Astrocyte of the cerebellum (primary cell): ENCODE measurements at regions not wholly inside any gene's neighbourhood (a gene's known extent, or its start where the extent isn't known, plus 50 kb on each side); places are given as distances from the start of the nearest gene placed in this dataset.

Experiments
- DNase-seq: peaks from one replicate; pipeline ENCODE4 v3.0.0-alpha.2; 2011; ENCODE audit warnings: low read depth
- H3K4me3 ChIP-seq: 2 replicates; pipeline ENCODE4 v1.5.1; 2011; ENCODE audit warnings: mild to moderate bottlenecking, low read depth, low read length, moderate library complexity
- in situ Hi-C: cut with HindIII; loops from 2 replicates; pipeline ENCODE4 v1.10.0; 2017; ENCODE audit warnings: low sequenced_read_pairs
- TF ChIP-seq, protein P1 (sequence below): IDR thresholded peaks from 2 replicates; pipeline ENCODE4 v1.5.1; 2012; ENCODE audit warnings: low read length, low read depth, moderate library complexity, mild to moderate bottlenecking; ENCODE audit errors: missing control alignments

GRCh38 chrX:42541554-42541953 lies 236.4 kb downstream of the PPP1R2C start:
- in situ Hi-C loops: no loop called here
- TF ChIP-seq, protein P1, sequence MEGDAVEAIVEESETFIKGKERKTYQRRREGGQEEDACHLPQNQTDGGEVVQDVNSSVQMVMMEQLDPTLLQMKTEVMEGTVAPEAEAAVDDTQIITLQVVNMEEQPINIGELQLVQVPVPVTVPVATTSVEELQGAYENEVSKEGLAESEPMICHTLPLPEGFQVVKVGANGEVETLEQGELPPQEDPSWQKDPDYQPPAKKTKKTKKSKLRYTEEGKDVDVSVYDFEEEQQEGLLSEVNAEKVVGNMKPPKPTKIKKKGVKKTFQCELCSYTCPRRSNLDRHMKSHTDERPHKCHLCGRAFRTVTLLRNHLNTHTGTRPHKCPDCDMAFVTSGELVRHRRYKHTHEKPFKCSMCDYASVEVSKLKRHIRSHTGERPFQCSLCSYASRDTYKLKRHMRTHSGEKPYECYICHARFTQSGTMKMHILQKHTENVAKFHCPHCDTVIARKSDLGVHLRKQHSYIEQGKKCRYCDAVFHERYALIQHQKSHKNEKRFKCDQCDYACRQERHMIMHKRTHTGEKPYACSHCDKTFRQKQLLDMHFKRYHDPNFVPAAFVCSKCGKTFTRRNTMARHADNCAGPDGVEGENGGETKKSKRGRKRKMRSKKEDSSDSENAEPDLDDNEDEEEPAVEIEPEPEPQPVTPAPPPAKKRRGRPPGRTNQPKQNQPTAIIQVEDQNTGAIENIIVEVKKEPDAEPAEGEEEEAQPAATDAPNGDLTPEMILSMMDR: no peak
- no peak overlapping the region for H3K4me3 ChIP-seq
- no peak for DNase-seq

GRCh38 chrX:42540146-42540545 lies 237.8 kb downstream of the PPP1R2C start:
- H3K4me3 ChIP-seq: no peak overlapping the region
- TF ChIP-seq, protein P1: no peak
- DNase-seq: no peak
- in situ Hi-C loops: no loop called here

DNA sequence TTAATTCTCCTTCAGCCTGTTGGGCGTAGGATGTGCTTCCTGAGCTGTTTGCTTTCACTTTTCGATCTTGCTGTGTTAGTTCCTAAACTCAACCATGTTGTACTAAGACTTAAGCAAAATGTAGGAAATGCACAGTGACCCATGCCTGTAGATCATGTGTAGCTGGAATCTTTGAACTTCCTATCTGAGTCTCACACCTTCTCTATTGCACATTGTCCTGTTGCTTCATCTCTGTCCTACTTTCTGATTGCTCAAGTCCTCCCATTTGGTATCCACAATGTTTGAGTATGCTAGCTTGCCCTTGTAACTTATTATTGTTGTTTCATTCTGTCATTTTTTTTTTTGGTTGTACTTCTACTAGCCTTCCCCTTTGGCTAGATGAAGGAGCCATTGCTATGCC lies 239.6 kb downstream of the PPP1R2C start:
- DNase-seq: no peak
- in situ Hi-C loops: no loop called here

GRCh38 chrX:42536286-42536685 lies 241.7 kb downstream of the PPP1R2C start:
- DNase-seq: no peak
- in situ Hi-C loops: no loop called here
- TF ChIP-seq, protein P1: no peak
- H3K4me3 ChIP-seq: no peak overlapping the region

More for the DNA sequence above, 239.6 kb downstream of the PPP1R2C start:
- no peak overlapping the region for H3K4me3 ChIP-seq
- TF ChIP-seq, protein P1: no peak

DNA sequence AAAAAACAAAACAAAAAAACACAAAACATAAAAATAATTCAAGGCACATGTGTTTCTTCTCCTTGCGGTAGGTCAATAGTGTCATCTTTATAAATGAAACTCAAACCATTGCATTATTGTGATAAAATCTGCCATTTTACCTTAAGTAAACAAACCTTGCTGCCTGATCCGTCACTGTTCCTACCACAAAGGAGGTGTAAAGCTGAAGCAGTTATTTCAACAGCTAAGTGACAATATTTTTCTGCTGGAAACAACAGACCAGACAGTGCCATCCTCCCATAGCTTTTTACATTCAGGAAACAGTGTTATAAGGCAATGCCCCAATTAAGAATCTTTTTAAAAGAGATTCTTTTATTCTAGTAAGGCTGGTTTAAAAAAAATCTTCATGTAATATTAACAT lies 242.7 kb downstream of the PPP1R2C start:
- TF ChIP-seq, protein P1: no peak
- H3K4me3 ChIP-seq: no peak overlapping the region
- DNase-seq: no peak
- in situ Hi-C loops: no loop called here

DNA sequence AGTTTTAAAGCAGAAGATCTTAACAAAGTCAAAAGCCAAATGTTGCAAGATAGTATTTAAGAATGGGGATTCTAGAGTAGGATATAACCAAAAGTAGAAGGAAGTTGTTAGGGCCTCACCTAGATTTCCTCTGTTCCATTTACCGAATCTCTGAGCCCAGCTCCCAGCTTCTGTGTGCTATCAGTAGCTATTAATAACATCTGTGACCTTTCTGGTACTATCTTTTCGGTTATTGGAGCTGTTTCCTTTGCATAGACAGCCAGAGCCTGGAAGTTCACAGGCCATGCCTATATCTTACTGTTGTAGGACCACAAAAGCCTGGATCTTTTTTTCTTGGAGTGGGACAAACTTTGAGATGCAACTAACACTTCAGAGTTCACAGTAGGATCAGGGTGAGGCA lies 244.2 kb downstream of the PPP1R2C start:
- no peak for DNase-seq
- in situ Hi-C loops: no loop called here

GRCh38 chrX:42531441-42531840 lies 246.5 kb downstream of the PPP1R2C start:
- in situ Hi-C loops: no loop called here

More for the DNA sequence above, 244.2 kb downstream of the PPP1R2C start:
- no peak overlapping the region for H3K4me3 ChIP-seq
- TF ChIP-seq, protein P1: no peak

More at GRCh38 chrX:42531441-42531840, 246.5 kb downstream of the PPP1R2C start:
- no peak overlapping the region for H3K4me3 ChIP-seq
- TF ChIP-seq, protein P1: no peak
- DNase-seq: no peak
